Spleen (tissue), 7 donors: ENCODE measurements at regions not wholly inside any gene's neighbourhood (a gene's known extent, or its start where the extent isn't known, plus 50 kb on each side); places are given as distances from the start of the nearest gene placed in this dataset.

ENCODE experiments used
- POLR2A ChIP-seq, 3 donors: fragments of 450-650 bp; IDR thresholded peaks; one replicate each; pipeline ENCODE4 v1.5.1; 2017; ENCODE audit warnings: antibody characterized with exemption in 3 of 3, mild to moderate bottlenecking in 1 of 3
- POLR2AphosphoS5 ChIP-seq, 3 donors: sonication (generic); formaldehyde crosslinking; IDR thresholded peaks; one replicate each; pipeline ENCODE4 v1.5.1; 2017; ENCODE audit warnings: antibody characterized with exemption in 3 of 3
- TF ChIP-seq, protein P1 (sequence below), 11 experiments: fragments of 200-600 bp in 7 of 11; fragments of 450-650 bp in 4 of 11; sonication (generic) in 4 of 11; IDR thresholded peaks in 8 of 11; conservative IDR thresholded peaks in 3 of 11; 1 replicate in 7 of 11; 2 replicates in 4 of 11; pipeline versions ENCODE4 v1.4.0 to v1.8.0; 2016 to 2021; ENCODE audit warnings: antibody characterized with exemption in 11 of 11, inconsistent platforms in 4 of 11, mild to moderate bottlenecking in 1 of 11
- donor health status: DM: no; HTN: no; CAD: no; lungs with moderate emphysema.
- donor health status: DM: no; HTN: no; CAD: no.
- donor health status: DM: no; HTN: no; CAD: no.

GRCh38 chr18:5662586-5663090, 118.8 kb upstream of the EPB41L3 start:
- TF ChIP-seq, protein P1, sequence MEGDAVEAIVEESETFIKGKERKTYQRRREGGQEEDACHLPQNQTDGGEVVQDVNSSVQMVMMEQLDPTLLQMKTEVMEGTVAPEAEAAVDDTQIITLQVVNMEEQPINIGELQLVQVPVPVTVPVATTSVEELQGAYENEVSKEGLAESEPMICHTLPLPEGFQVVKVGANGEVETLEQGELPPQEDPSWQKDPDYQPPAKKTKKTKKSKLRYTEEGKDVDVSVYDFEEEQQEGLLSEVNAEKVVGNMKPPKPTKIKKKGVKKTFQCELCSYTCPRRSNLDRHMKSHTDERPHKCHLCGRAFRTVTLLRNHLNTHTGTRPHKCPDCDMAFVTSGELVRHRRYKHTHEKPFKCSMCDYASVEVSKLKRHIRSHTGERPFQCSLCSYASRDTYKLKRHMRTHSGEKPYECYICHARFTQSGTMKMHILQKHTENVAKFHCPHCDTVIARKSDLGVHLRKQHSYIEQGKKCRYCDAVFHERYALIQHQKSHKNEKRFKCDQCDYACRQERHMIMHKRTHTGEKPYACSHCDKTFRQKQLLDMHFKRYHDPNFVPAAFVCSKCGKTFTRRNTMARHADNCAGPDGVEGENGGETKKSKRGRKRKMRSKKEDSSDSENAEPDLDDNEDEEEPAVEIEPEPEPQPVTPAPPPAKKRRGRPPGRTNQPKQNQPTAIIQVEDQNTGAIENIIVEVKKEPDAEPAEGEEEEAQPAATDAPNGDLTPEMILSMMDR (IDR thresholded peaks at IDR 0.05 in 8 of 11, conservative IDR thresholded peaks at IDR 0.05 in 3 of 11) = no peak
- TF ChIP-seq POLR2A (IDR thresholded peaks at IDR 0.05) (no peak), POLR2AphosphoS5 (IDR thresholded peaks at IDR 0.05) (no peak)
